Prostate gland (tissue), 2 donors: ENCODE measurements at regions not wholly inside any gene's neighbourhood (a gene's known extent, or its start where the extent isn't known, plus 50 kb on each side); places are given as distances from the start of the nearest gene placed in this dataset.

Experiments used
- CTCF ChIP-seq, 4 experiments: fragments of 200-600 bp in 2 of 4; fragments of 450-650 bp in 2 of 4; sonication (generic) in 2 of 4; IDR thresholded peaks; 1 replicate in 3 of 4; 2 replicates in 1 of 4; pipeline ENCODE4 v1.5.1; 2016 to 2019; ENCODE audit warnings: antibody characterized with exemption in 4 of 4, mild to moderate bottlenecking in 2 of 4, moderate library complexity in 2 of 4
- POLR2A ChIP-seq: fragments of 450-650 bp; IDR thresholded peaks from one replicate; pipeline ENCODE4 v1.6.1; 2016; ENCODE audit warnings: antibody characterized with exemption, mild to moderate bottlenecking
- POLR2AphosphoS5 ChIP-seq: sonication (generic); formaldehyde crosslinking; IDR thresholded peaks from one replicate; pipeline ENCODE4 v1.6.1; 2017; ENCODE audit warnings: antibody characterized with exemption

- TF ChIP-seq CTCF (IDR thresholded peaks at IDR 0.05), result no peak
- no peak for TF ChIP-seq POLR2A
- TF ChIP-seq POLR2AphosphoS5, result no peak
These were observed 668.6 kb downstream of the UTRN start for GRCh38 chr6:144953552-144954240.
